ENCODE measurements at regions not wholly inside any gene's neighbourhood (a gene's known extent, or its start where the extent isn't known, plus 50 kb on each side); places are given as distances from the start of the nearest gene placed in this dataset.

DNA sequence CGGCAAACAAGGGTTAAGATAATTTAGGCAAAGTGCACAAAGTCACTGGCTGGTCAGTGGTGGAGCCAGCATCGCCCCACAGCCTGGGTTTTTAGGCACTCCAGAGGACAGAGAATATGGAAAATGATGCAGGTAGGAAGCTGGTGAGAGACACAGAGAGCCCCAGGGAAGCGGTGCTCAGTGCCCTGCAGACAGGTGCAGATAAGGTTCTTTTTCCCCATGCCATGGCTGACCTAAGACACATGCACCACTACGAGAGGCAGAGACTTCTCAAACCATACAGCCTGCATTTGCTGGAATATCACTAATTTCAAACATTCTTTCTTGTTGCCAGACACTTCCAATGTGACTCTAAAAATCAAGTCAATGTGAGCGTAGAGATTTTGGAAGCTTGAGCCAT lies 205.7 kb upstream of the APCDD1 start:
- intact Hi-C loops (cut with micrococcal nuclease), result no loop called here
- Mint-ChIP-seq H3K36me3 (ENCODE audit: insufficient read depth, unreplicated experiment) (no peaks in the 10 kb centered on the region), H3K4me3 (ENCODE audit: unreplicated experiment) (no peak overlapping the region), H3K9me3 (ENCODE audit: unreplicated experiment) (no peaks in the 10 kb centered on the region), H3K27ac (ENCODE audit: low read depth, unreplicated experiment) (no peak overlapping the region), H3K27me3 (ENCODE audit: insufficient read depth, unreplicated experiment) (no peaks in the 10 kb centered on the region), H3K4me1 (ENCODE audit: insufficient read depth, unreplicated experiment) (no peaks in the 10 kb centered on the region)
- POLR2A ChIA-PET, result no interaction called here
- CTCF ChIA-PET, result interaction anchor here (0.7 kb wide), 1 partner anchor 289 kb away, joined by 4 read pairs; no protein-coding TSS in a partner anchor
- no peak for DNase-seq (ENCODE audit: unreplicated experiment)
- no TSS peak for BruUV-seq (replicated peaks)
- TF ChIP-seq, protein P1, sequence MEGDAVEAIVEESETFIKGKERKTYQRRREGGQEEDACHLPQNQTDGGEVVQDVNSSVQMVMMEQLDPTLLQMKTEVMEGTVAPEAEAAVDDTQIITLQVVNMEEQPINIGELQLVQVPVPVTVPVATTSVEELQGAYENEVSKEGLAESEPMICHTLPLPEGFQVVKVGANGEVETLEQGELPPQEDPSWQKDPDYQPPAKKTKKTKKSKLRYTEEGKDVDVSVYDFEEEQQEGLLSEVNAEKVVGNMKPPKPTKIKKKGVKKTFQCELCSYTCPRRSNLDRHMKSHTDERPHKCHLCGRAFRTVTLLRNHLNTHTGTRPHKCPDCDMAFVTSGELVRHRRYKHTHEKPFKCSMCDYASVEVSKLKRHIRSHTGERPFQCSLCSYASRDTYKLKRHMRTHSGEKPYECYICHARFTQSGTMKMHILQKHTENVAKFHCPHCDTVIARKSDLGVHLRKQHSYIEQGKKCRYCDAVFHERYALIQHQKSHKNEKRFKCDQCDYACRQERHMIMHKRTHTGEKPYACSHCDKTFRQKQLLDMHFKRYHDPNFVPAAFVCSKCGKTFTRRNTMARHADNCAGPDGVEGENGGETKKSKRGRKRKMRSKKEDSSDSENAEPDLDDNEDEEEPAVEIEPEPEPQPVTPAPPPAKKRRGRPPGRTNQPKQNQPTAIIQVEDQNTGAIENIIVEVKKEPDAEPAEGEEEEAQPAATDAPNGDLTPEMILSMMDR (IDR thresholded peaks at IDR 0.05; ENCODE audit: unreplicated experiment), result no peak

DNA sequence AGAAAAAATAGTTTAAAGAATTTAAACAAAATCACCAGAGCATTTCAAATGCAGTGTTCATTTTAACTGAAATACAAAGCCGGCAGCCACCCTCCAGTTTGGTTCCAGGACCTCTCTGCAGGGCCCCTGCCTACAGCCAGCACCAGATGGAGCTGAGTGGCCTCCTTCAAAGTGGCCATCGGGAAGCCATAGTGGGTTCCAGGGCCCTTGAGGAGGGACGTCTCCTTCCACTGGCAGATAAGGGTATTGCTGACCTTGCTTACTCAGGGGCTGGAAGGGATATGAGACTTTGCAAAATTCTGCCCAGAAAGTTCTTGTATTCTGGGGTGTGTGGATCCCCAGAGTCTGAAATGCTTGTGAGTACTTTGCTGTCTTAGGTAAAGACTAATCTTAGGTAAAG lies 205.2 kb upstream of the APCDD1 start:
- ChIA-PET CTCF (interaction anchor here (0.7 kb wide), 1 partner anchor 288 kb away, joined by 4 read pairs; no protein-coding TSS in a partner anchor), POLR2A (no interaction called here)
- Mint-ChIP-seq H3K27me3 (ENCODE audit: insufficient read depth, unreplicated experiment) (no peaks in the 10 kb centered on the region), H3K36me3 (ENCODE audit: insufficient read depth, unreplicated experiment) (no peaks in the 10 kb centered on the region), H3K9me3 (ENCODE audit: unreplicated experiment) (no peaks in the 10 kb centered on the region), H3K27ac (ENCODE audit: low read depth, unreplicated experiment) (no peak overlapping the region), H3K4me1 (ENCODE audit: insufficient read depth, unreplicated experiment) (no peaks in the 10 kb centered on the region), H3K4me3 (ENCODE audit: unreplicated experiment) (no peak overlapping the region)
- no peak for DNase-seq (ENCODE audit: unreplicated experiment)
- intact Hi-C loops (cut with micrococcal nuclease), result no loop called here
- no TSS peak for BruUV-seq (replicated peaks)
- TF ChIP-seq, protein P1 (IDR thresholded peaks at IDR 0.05; ENCODE audit: unreplicated experiment), result no peak

DNA sequence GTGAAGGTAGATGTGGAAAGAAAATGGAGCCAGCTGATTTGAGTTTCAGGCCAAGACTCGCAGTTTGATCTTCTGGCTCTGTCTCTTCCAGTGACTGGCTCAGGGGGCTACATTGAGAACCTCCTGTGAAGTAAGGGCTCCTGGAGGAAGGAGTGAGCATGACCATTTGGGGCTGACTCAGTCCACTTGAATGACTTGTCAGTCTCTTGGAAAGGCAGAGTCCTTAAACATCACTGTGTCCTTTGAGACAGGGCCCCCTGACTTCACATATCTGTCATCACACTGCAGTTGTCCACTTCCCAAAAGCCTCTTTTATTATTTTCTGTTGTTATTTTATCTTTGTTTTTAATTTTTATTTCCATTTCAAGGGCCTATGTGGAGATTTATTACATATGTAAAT lies 204.6 kb upstream of the APCDD1 start:
- no TSS peak for BruUV-seq (replicated peaks)
- intact Hi-C loops (cut with micrococcal nuclease), result no loop called here
- no peak for DNase-seq (ENCODE audit: unreplicated experiment)

DNA sequence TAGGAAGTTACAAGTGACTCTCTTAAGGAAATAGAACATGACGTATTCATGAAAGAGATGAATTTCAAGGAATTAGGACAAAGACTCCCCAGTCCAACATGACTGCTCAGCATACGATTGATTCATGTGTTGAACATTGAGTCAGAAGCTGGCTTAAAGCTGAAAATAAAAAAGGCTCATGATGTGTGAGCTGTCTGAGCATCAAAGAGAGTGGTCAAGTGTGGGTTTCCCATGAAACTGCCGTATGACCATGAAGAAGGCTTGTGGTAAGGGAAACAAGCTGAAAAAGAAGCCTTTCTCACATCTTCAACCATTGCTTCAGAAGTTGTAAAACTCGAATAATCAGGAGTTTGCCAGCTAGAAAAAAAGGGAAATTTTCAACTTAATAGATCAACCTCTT lies 201.9 kb upstream of the APCDD1 start:
- intact Hi-C loops (cut with micrococcal nuclease), result no loop called here
- no peak for DNase-seq (ENCODE audit: unreplicated experiment)
- CTCF ChIA-PET, result interaction anchor here (1.0 to 1.6 kb wide), 2 partner anchors 24 to 28 kb away, joined by 3 to 4 read pairs; no protein-coding TSS in a partner anchor

More for the DNA sequence above, 204.6 kb upstream of the APCDD1 start:
- Mint-ChIP-seq H3K27ac (ENCODE audit: low read depth, unreplicated experiment) (no peak overlapping the region), H3K4me1 (ENCODE audit: insufficient read depth, unreplicated experiment) (no peaks in the 10 kb centered on the region), H3K4me3 (ENCODE audit: unreplicated experiment) (no peak overlapping the region), H3K36me3 (ENCODE audit: insufficient read depth, unreplicated experiment) (no peaks in the 10 kb centered on the region), H3K9me3 (ENCODE audit: unreplicated experiment) (no peaks in the 10 kb centered on the region), H3K27me3 (ENCODE audit: insufficient read depth, unreplicated experiment) (no peaks in the 10 kb centered on the region)
- CTCF ChIA-PET, result no interaction called here
- POLR2A ChIA-PET, result no interaction called here
- TF ChIP-seq, protein P1 (IDR thresholded peaks at IDR 0.05; ENCODE audit: unreplicated experiment), result no peak

More for the DNA sequence above, 201.9 kb upstream of the APCDD1 start:
- no TSS peak for BruUV-seq (replicated peaks)
- H3K4me1 Mint-ChIP-seq (ENCODE audit: insufficient read depth, unreplicated experiment), result no peaks in the 10 kb centered on the region
- POLR2A ChIA-PET, result no interaction called here
- no peak overlapping the region for H3K27ac Mint-ChIP-seq (ENCODE audit: low read depth, unreplicated experiment)
- no peaks in the 10 kb centered on the region for H3K27me3 Mint-ChIP-seq (ENCODE audit: insufficient read depth, unreplicated experiment)
- no peak overlapping the region for H3K4me3 Mint-ChIP-seq (ENCODE audit: unreplicated experiment)
- no peaks in the 10 kb centered on the region for H3K9me3 Mint-ChIP-seq (ENCODE audit: unreplicated experiment)
- no peaks in the 10 kb centered on the region for H3K36me3 Mint-ChIP-seq (ENCODE audit: insufficient read depth, unreplicated experiment)
- TF ChIP-seq, protein P1 (IDR thresholded peaks at IDR 0.05; ENCODE audit: unreplicated experiment), result no peak
